Liver (tissue), 8 donors: ENCODE measurements at regions not wholly inside any gene's neighbourhood (a gene's known extent, or its start where the extent isn't known, plus 50 kb on each side); places are given as distances from the start of the nearest gene placed in this dataset.

ENCODE experiments used
- DNase-seq: peaks from one replicate; pipeline ENCODE4 v3.0.0-alpha.2; 2017; ENCODE audit warnings: low spot score
- H3K27ac ChIP-seq, 2 donors: one replicate each; pipeline ENCODE4 v1.7.0; 2013; ENCODE audit warnings: inconsistent platforms in 2 of 2, low read length in 2 of 2, control low read depth in 1 of 2, low read depth in 1 of 2, mild to moderate bottlenecking in 1 of 2
- H3K27me3 ChIP-seq, 4 donors: one replicate each; pipeline versions ENCODE4 v1.6.1 to v1.7.0; 2013; ENCODE audit warnings: low read length in 3 of 4, inconsistent platforms in 1 of 4, mild to moderate bottlenecking in 1 of 4, moderate library complexity in 1 of 4; ENCODE audit not compliant: control insufficient read depth in 4 of 4, insufficient read depth in 4 of 4
- H3K36me3 ChIP-seq, 4 donors: one replicate each; pipeline versions ENCODE4 v1.6.1 to v1.7.0; 2013; ENCODE audit warnings: low read length in 3 of 4, mild to moderate bottlenecking in 3 of 4, low read depth in 1 of 4, moderate library complexity in 1 of 4; ENCODE audit not compliant: control insufficient read depth in 4 of 4, insufficient read depth in 3 of 4
- H3K4me1 ChIP-seq, 4 donors: one replicate each; pipeline versions ENCODE4 v1.6.1 to v1.7.0; 2013; ENCODE audit warnings: low read length in 3 of 4, mild to moderate bottlenecking in 3 of 4, moderate library complexity in 1 of 4; ENCODE audit not compliant: control insufficient read depth in 4 of 4, insufficient read depth in 4 of 4
- H3K4me3 ChIP-seq, 3 donors: one replicate each; pipeline versions ENCODE4 v1.6.1 to v1.7.0; 2013; ENCODE audit warnings: low read length in 3 of 3, control low read depth in 1 of 3, low read depth in 1 of 3, mild to moderate bottlenecking in 1 of 3
- H3K9ac ChIP-seq, 2 donors: one replicate each; pipeline ENCODE4 v1.7.0; 2013; ENCODE audit warnings: low read length in 2 of 2, mild to moderate bottlenecking in 2 of 2, moderate library complexity in 2 of 2, control low read depth in 1 of 2, low read depth in 1 of 2
- H3K9me3 ChIP-seq, 4 donors: one replicate each; pipeline versions ENCODE4 v1.6.1 to v1.7.0; 2013; ENCODE audit warnings: low read length in 3 of 4; ENCODE audit not compliant: control insufficient read depth in 4 of 4
- ATF3 ChIP-seq: IDR thresholded peaks from 2 replicates; pipeline ENCODE4 v1.6.1; 2016; ENCODE audit warnings: antibody characterized with exemption
- EGR1 ChIP-seq, 2 donors: IDR thresholded peaks; 2 replicates each; pipeline ENCODE4 v1.6.1; 2016 to 2018; ENCODE audit warnings: antibody characterized with exemption in 2 of 2, low read depth in 2 of 2
- FOXA1 ChIP-seq: IDR thresholded peaks from 2 replicates; pipeline ENCODE4 v1.6.1; 2016; ENCODE audit warnings: antibody characterized with exemption
- FOXA2 ChIP-seq: IDR thresholded peaks from 2 replicates; pipeline ENCODE4 v1.6.1; 2016; ENCODE audit warnings: antibody characterized with exemption
- GABPA ChIP-seq, 2 donors: IDR thresholded peaks in 1 of 2; conservative IDR thresholded peaks in 1 of 2; 2 replicates each; pipeline ENCODE4 v1.6.1; 2016; ENCODE audit warnings: antibody characterized with exemption in 2 of 2, mild to moderate bottlenecking in 1 of 2, moderate library complexity in 1 of 2
- HNF4A ChIP-seq, 2 donors: conservative IDR thresholded peaks; 2 replicates each; pipeline ENCODE4 v1.6.1; 2016; ENCODE audit warnings: antibody characterized with exemption in 2 of 2, mild to moderate bottlenecking in 2 of 2
- HNF4G ChIP-seq: IDR thresholded peaks from 2 replicates; pipeline ENCODE4 v1.6.1; 2016; ENCODE audit warnings: antibody characterized with exemption
- JUND ChIP-seq, 2 donors: IDR thresholded peaks; 2 replicates each; pipeline ENCODE4 v1.6.1; 2016; ENCODE audit warnings: antibody characterized with exemption in 2 of 2
- NR2F2 ChIP-seq: IDR thresholded peaks from 2 replicates; pipeline ENCODE4 v1.6.1; 2016; ENCODE audit warnings: antibody characterized with exemption
- RAD21 ChIP-seq, 2 donors: IDR thresholded peaks; 2 replicates each; pipeline ENCODE4 v1.6.1; 2016; ENCODE audit warnings: antibody characterized with exemption in 2 of 2, mild to moderate bottlenecking in 2 of 2
- REST ChIP-seq: IDR thresholded peaks from 2 replicates; pipeline ENCODE4 v1.6.1; 2016; ENCODE audit warnings: antibody characterized with exemption, mild to moderate bottlenecking
- RXRA ChIP-seq, 2 donors: IDR thresholded peaks; 2 replicates each; pipeline ENCODE4 v1.6.1; 2017 to 2018; ENCODE audit warnings: antibody characterized with exemption in 2 of 2, mild to moderate bottlenecking in 1 of 2
- SP1 ChIP-seq: IDR thresholded peaks from 2 replicates; pipeline ENCODE4 v1.6.1; 2018; ENCODE audit warnings: antibody characterized with exemption, mild to moderate bottlenecking
- TAF1 ChIP-seq: conservative IDR thresholded peaks from 2 replicates; pipeline ENCODE4 v1.6.1; 2016; ENCODE audit warnings: antibody characterized with exemption, mild to moderate bottlenecking
- YY1 ChIP-seq: IDR thresholded peaks from 2 replicates; pipeline ENCODE4 v1.6.1; 2016; ENCODE audit warnings: antibody characterized with exemption, mild to moderate bottlenecking
- WGBS: extraction: QIAGEN DNeasy Blood & Tissue Kit; methylation state at CpG from one replicate; pipeline ENCODE4 v1.1.7; 2013; 5-methylcytosine and 5-hydroxymethylcytosine counted together
- TF ChIP-seq, protein P1 (sequence below): IDR thresholded peaks from 2 replicates; pipeline ENCODE4 v1.6.1; 2016; ENCODE audit warnings: antibody characterized with exemption
- TF ChIP-seq, protein P2 (sequence below): fragments of 150-350 bp; IDR thresholded peaks from 2 replicates; pipeline ENCODE4 v1.5.1; 2017; ENCODE audit warnings: improper control_type of control experiment, low read depth, low read length; ENCODE audit not compliant: missing input control
- donor health status: healthy.
- donor health status: healthy.
- donor health status: healthy.
- donor health status: healthy.
- donor health status: healthy.

GRCh38 chr10:30731963-30732362, 102.4 kb upstream of the LYZL2 start:
- Histone ChIP-seq H3K9ac (no peak overlapping the region), H3K27me3 (no peaks in the 10 kb centered on the region), H3K36me3 (no peaks in the 10 kb centered on the region), H3K4me1 (no peaks in the 10 kb centered on the region), H3K27ac (no peak overlapping the region), H3K4me3 (no peak overlapping the region), H3K9me3 (no peaks in the 10 kb centered on the region)
- 88% methylated on average over 5 of the region's 5 CpGs for WGBS
- DNase-seq: no peak
- TF ChIP-seq, protein P1, sequence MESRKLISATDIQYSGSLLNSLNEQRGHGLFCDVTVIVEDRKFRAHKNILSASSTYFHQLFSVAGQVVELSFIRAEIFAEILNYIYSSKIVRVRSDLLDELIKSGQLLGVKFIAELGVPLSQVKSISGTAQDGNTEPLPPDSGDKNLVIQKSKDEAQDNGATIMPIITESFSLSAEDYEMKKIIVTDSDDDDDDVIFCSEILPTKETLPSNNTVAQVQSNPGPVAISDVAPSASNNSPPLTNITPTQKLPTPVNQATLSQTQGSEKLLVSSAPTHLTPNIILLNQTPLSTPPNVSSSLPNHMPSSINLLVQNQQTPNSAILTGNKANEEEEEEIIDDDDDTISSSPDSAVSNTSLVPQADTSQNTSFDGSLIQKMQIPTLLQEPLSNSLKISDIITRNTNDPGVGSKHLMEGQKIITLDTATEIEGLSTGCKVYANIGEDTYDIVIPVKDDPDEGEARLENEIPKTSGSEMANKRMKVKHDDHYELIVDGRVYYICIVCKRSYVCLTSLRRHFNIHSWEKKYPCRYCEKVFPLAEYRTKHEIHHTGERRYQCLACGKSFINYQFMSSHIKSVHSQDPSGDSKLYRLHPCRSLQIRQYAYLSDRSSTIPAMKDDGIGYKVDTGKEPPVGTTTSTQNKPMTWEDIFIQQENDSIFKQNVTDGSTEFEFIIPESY: no peak
- TF ChIP-seq FOXA2: no peak
- no peak for TF ChIP-seq TAF1
- no peak for TF ChIP-seq NR2F2
- no peak for TF ChIP-seq RXRA (IDR thresholded peaks at IDR 0.05)
- no peak for TF ChIP-seq REST
- TF ChIP-seq SP1: no peak
- TF ChIP-seq RAD21 (IDR thresholded peaks at IDR 0.05): no peak
- no peak for TF ChIP-seq GABPA (IDR thresholded peaks at IDR 0.05 in 1 of 2, conservative IDR thresholded peaks at IDR 0.05 in 1 of 2)
- no peak for TF ChIP-seq JUND (IDR thresholded peaks at IDR 0.05)
- no peak for TF ChIP-seq FOXA1
- TF ChIP-seq, protein P2, sequence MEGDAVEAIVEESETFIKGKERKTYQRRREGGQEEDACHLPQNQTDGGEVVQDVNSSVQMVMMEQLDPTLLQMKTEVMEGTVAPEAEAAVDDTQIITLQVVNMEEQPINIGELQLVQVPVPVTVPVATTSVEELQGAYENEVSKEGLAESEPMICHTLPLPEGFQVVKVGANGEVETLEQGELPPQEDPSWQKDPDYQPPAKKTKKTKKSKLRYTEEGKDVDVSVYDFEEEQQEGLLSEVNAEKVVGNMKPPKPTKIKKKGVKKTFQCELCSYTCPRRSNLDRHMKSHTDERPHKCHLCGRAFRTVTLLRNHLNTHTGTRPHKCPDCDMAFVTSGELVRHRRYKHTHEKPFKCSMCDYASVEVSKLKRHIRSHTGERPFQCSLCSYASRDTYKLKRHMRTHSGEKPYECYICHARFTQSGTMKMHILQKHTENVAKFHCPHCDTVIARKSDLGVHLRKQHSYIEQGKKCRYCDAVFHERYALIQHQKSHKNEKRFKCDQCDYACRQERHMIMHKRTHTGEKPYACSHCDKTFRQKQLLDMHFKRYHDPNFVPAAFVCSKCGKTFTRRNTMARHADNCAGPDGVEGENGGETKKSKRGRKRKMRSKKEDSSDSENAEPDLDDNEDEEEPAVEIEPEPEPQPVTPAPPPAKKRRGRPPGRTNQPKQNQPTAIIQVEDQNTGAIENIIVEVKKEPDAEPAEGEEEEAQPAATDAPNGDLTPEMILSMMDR: no peak
- TF ChIP-seq HNF4G: no peak
- no peak for TF ChIP-seq HNF4A (conservative IDR thresholded peaks at IDR 0.05)
- TF ChIP-seq YY1: no peak

- 70% methylated on average over 2 of the region's 2 CpGs for WGBS
- H3K27ac ChIP-seq: no peak overlapping the region
- no peak for DNase-seq
- TF ChIP-seq HNF4G (no peak), RXRA (IDR thresholded peaks at IDR 0.05) (no peak), ATF3 (no peak), EGR1 (IDR thresholded peaks at IDR 0.05; ENCODE audit: low read depth in 2 of 2) (no peak), FOXA2 (no peak), RAD21 (IDR thresholded peaks at IDR 0.05) (no peak), GABPA (IDR thresholded peaks at IDR 0.05 in 1 of 2, conservative IDR thresholded peaks at IDR 0.05 in 1 of 2) (no peak), REST (no peak), FOXA1 (no peak)
- TF ChIP-seq, protein P2: no peak
- no peaks in the 10 kb centered on the region for H3K4me1 ChIP-seq
- H3K9me3 ChIP-seq: no peaks in the 10 kb centered on the region
- no peak overlapping the region for H3K4me3 ChIP-seq
- no peaks in the 10 kb centered on the region for H3K36me3 ChIP-seq
- H3K9ac ChIP-seq: no peak overlapping the region
- H3K27me3 ChIP-seq: no peaks in the 10 kb centered on the region
Observed at GRCh38 chr10:30730306-30730705, 100.8 kb upstream of the LYZL2 start.
